ENCODE measurements at regions not wholly inside any gene's neighbourhood (a gene's known extent, or its start where the extent isn't known, plus 50 kb on each side); places are given as distances from the start of the nearest gene placed in this dataset.
"Not testable (repeated sequence)": the region's sequence is repeated elsewhere in the genome, so short reads cannot be mapped to it uniquely, and the experiment has no call there.

- DNase-seq (ENCODE audit: low spot score), result no peak
Measured at GRCh38 chr6:105714846-105715245, 312.0 kb upstream of the PREP start.

- DNase-seq (ENCODE audit: low spot score), result no peak
Measured at GRCh38 chr6:105713474-105714118, 310.7 kb upstream of the PREP start.

- no peak for DNase-seq (ENCODE audit: low spot score)
Measured at GRCh38 chr6:105711216-105711615, 308.3 kb upstream of the PREP start.

- DNase-seq (ENCODE audit: low spot score), result no peak
Measured at GRCh38 chr6:105705608-105706007, 302.7 kb upstream of the PREP start.

DNA sequence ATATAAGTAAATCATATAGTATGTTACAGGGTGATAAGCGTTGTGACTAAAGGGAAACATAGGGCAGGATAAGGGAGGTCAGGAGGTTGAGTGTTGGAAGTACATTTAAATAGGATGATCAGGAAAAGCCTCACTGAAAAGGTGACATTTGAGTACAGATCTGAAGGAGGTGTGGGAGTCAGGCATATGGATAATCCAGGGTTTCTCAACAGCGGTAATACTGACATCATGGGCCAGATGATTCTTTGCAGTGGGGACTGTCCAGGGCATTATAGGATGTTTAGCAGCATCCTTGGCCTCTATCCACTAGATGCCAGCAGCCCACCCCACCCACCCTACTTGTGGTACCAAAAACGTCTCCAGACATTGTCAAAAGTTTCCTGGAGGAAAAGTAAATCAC lies 292.6 kb upstream of the PREP start:
- DNase-seq (ENCODE audit: low spot score), result no peak

DNA sequence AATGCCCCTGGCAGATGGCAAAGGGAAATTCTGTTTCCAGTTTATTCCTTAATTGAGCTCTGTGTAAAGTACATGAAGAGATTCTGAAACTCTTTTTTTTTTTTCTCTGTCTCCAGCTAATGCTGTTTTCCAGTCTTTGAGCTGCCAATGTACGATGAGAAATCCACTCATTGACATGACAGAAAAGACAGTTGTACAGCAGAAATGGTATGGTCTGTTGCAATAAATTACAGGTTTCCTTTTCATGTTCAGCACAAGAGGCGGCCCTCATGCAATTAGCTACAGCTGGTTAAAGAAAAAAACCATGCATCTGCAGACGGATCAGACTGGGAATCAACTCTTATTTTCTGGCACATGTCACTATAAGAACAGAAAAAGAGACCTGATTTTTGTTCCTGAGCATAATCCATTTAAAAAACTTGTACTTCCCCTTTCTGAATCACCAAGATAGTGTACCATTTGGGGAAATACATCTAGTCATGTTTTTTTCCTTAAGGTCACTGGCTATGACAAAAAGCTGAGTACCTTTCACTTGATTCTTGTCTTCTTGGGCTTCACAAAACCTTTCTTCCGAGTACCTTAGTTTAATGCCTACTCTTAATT lies 289.8 kb upstream of the PREP start:
- DNase-seq (ENCODE audit: low spot score), result no peak

GRCh38 chr6:105691971-105692370 lies 289.1 kb upstream of the PREP start:
- DNase-seq (ENCODE audit: low spot score), result no peak

- DNase-seq (ENCODE audit: low spot score), result no peak
Measured at GRCh38 chr6:105691081-105691480, 288.2 kb upstream of the PREP start.

DNA sequence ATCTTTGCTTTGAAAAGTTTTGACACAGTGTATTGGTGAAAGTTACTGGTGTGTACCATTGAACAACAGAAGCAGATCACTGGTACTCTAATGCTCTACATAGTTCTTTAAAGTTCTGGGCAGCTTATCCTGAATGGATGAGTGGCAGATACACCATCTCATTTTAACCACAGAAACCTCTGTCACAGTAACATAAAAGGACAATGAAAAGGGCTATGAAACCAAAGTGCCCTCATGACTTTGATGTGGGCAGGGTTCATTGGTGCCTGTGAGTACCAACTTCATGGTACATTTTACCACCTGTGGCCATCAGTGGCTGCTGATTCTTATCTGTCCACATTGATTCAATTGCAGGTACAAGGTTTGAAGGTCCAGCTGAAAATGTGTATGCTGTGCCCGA lies 285.7 kb upstream of the PREP start:
- no peak for DNase-seq (ENCODE audit: low spot score)

GRCh38 chr6:105686793-105687192 lies 283.9 kb upstream of the PREP start:
- DNase-seq (ENCODE audit: low spot score), result not testable (repeated sequence)

- no peak for DNase-seq (ENCODE audit: low spot score)
Measured at GRCh38 chr6:105681061-105681460, 278.2 kb upstream of the PREP start.

- DNase-seq (ENCODE audit: low spot score), result no peak
Measured at GRCh38 chr6:105680131-105680530, 277.2 kb upstream of the PREP start.

- no peak for DNase-seq (ENCODE audit: low spot score)
Measured at GRCh38 chr6:105678516-105678915, 275.6 kb upstream of the PREP start.

DNA sequence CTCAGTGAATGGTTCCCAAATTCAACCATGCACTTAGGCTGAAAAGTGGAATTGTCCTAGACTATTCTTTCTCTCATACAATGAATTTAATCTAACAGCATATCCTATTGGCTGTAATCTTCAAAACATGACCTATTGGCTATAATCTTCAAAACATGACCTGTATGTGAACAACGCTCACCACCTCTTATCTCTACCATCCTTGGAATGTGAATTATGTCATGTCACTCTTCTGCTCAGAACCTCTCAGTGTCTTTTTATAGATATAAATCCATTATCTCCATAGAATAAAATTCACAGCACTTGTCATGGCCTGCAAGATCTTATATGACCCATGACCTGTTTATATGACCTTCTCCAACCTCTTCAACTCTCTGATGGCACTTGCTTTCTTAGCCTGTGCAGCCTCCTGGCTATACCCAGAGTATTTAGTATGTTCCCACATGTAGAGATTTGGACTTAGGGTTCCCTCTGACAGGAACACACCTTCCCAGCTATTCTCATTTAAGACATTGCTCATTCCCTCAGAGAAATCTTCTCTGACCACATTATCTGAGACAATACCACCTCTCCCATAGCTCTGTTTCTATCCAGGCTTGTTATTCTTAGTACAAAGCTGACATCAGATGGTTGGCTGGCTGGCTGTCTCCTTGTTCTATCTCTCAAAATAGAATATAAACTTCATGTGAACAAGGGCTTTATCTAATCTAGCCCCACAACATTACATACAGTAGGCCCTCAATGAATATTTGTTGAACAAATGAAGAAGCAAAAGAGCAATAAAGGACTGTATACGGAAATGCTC lies 275.0 kb upstream of the PREP start:
- DNase-seq (ENCODE audit: low spot score), result no peak

DNA sequence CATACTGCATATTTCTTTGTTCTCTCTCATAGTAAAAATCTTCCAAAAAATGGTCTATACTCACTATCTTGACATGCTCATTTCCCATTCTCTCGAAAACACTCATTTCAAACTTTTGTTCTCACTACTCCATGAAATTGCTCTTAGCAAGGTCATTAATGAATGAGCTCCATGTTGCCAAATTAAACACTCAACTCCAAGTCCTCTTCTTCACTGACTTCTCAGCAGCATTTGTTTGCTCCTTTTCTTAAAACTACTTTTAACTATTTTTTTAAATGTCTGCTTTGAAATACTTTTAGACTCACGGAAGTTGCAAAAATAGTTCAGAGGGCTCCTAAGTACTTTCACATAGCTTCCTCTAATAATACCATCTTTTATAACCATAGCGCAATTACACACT lies 274.0 kb upstream of the PREP start:
- DNase-seq (ENCODE audit: low spot score), result no peak

DNA sequence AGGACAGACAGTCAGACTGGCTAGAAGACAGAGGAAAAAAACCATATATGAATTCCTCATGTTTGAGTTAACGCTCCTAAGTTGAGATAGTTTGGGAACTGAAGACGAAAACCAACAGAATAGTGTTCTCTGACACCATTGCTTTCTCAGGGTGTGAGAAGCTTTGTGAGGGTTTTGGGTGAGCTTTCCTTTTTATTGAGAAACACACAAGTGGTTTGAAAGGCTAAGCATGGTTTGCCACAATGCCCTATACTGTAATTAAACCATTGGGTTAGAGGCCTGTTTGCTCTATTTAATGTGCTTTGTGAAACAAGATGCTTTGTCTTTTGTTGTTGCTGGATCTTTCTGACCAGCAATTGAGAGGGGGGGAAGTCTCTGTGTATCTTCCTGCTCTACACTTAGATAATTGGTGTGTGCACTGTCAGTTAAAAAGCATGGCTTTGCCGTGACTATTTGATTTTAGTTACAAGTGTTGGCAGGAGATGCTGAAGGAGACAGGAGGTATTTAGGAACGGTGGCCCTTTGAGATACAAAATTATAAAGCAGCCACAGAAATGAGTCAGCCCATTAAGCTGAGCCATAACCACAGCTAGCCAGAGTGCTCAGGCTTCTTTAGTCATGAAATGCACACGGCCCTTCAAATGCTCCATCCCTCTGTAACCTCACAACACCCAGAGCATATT lies 273.0 kb upstream of the PREP start:
- DNase-seq (ENCODE audit: low spot score), result peak; percentile 30

- DNase-seq (ENCODE audit: low spot score), result not testable (repeated sequence)
Measured at GRCh38 chr6:105672856-105673538, 270.1 kb upstream of the PREP start.

GRCh38 chr6:105669232-105669631 lies 266.4 kb upstream of the PREP start:
- no peak for DNase-seq (ENCODE audit: low spot score)

DNA sequence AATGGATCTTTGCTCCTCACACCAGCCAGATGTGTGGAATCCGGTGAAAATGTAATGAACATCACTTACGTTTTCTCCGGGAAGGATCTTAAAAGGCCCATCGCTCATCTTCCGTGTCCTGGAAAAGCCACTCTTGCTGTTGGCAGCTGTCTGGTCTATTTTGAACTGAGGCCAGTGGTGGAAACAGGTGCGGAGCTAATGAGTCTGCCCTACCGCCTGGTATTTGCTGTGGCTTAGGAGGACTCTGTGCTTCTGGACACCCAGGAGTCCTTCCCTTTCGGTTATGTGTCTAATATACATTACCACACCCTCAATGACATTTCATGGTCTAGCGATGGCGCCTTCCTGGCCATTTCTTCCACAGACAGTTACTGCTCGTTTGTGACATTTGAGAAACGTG lies 264.2 kb upstream of the PREP start:
- no peak for DNase-seq (ENCODE audit: low spot score)

- peak; percentile 37 for DNase-seq (ENCODE audit: low spot score)
Measured at GRCh38 chr6:105664931-105665330, 262.0 kb upstream of the PREP start.

DNA sequence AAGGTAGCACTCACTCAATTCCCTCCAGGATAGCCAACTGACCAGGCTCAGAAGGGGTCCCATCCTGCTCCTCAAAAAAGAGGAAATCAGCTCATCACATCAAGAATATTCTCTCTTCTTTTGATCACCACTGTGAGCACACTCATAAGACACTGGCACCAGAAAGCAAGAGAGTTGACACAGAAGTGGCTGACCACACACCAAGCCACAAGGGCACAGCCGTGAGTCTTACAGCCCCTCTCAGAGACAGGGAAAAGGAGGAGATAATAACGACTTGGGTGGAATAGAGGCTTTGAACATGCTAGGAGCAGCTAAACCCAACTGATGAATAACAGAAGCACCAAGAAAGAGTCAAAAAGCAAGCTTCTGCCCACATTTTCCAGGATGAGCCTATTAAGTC lies 249.1 kb upstream of the PREP start:
- DNase-seq (ENCODE audit: low spot score), result peak; percentile 38

DNA sequence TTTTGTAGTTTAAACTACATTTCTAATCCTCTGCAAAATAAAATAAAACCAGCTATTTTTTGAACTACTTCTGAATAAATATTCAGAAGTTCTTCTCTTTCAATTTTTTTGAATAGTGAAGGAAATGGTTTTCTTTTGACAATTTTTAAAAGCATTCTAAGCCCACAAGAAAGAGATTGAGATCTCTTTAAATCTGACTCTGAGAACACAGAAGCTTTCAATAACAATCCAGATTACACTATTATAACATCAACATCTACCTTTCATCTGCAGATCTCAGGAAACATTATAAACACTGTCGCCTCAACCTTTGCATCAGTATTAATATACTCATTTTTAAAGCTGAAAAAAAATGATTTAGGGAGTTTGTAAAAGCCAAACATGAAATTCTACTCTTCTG lies 247.5 kb upstream of the PREP start:
- DNase-seq (ENCODE audit: low spot score), result no peak
